GM13976 (cell line): ENCODE measurements at regions not wholly inside any gene's neighbourhood (a gene's known extent, or its start where the extent isn't known, plus 50 kb on each side); places are given as distances from the start of the nearest gene placed in this dataset.
A peak's percentile ranks its signal among the peaks of the same experiment; 100 is the strongest.

Experiments
- DNase-seq: peaks from one replicate; pipeline ENCODE4 v3.0.0; 2012; ENCODE audit warnings: low spot score
- in situ Hi-C: fragments of 300-500 bp; cut with MboI; formaldehyde crosslinking; loops from one replicate; pipeline ENCODE4 v1.12.0; 2022; ENCODE audit warnings: low sequenced_read_pairs, mixed read lengths, inconsistent platforms; ENCODE audit not compliant: unreplicated experiment
- TF ChIP-seq, protein P1 (sequence below): IDR thresholded peaks from 2 replicates; pipeline ENCODE4 v1.5.1; 2012; ENCODE audit warnings: borderline replicate concordance, mild to moderate bottlenecking; ENCODE audit not compliant: insufficient read depth; ENCODE audit errors: extremely low read depth, missing control alignments, control extremely low read depth

DNA sequence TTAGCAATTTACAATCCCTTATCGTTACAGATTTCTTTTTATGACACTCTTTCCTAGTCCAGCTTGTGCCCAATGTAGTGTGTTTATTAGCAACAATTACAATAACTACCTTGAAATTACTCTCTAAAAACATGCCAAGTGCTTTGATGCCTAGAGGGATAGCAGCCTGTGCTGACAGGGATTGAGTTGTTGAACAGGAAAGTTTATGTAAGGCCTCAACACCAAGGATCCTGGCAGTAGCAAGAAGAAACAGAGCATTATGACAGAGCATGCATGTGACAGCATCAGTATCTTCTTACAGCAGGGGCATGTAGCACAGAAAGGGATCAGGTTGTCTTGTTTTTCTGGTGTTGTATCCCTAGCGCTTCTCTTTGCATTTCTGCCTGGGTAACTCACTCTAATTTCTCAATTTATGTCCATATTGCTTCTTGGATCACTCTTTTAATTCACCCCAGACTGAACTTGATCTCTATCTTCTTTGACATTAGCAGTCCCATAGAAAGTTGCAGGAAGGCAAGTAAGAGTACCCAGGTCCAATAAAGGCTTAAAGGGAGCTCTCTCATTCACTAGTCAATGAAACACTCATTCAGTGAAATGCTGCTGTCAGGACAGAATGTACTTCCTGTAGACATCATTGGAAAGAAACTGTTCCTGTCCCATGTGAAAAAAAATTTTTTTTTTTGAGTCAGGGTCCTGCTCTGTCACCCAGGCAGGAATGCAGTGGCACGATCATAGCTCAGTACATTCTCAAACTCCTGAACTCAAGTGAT lies 220.0 kb upstream of the GRIP1 start:
- no peak for DNase-seq
- in situ Hi-C loops = no loop called here
- TF ChIP-seq, protein P1, sequence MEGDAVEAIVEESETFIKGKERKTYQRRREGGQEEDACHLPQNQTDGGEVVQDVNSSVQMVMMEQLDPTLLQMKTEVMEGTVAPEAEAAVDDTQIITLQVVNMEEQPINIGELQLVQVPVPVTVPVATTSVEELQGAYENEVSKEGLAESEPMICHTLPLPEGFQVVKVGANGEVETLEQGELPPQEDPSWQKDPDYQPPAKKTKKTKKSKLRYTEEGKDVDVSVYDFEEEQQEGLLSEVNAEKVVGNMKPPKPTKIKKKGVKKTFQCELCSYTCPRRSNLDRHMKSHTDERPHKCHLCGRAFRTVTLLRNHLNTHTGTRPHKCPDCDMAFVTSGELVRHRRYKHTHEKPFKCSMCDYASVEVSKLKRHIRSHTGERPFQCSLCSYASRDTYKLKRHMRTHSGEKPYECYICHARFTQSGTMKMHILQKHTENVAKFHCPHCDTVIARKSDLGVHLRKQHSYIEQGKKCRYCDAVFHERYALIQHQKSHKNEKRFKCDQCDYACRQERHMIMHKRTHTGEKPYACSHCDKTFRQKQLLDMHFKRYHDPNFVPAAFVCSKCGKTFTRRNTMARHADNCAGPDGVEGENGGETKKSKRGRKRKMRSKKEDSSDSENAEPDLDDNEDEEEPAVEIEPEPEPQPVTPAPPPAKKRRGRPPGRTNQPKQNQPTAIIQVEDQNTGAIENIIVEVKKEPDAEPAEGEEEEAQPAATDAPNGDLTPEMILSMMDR = no peak

DNA sequence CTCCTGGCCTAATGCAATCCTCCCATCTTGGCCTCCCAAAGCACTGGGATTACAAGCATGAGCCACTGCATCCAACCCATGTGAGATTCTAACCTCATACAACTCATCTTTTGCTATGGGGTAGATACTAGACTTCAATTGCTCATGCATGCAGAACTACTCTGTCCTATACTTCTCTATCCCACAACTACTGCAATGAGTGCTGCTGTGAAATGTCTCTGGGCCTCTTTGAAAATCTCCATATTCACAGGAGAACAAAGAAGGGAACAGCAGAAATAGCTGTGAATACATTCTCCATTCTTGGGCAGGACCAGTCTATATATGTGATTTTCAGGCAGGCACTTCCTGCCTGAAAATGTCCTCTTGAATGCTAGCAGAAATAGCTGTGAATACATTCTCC lies 220.7 kb upstream of the GRIP1 start:
- no peak for DNase-seq
- TF ChIP-seq, protein P1 = no peak
- in situ Hi-C loops = no loop called here

DNA sequence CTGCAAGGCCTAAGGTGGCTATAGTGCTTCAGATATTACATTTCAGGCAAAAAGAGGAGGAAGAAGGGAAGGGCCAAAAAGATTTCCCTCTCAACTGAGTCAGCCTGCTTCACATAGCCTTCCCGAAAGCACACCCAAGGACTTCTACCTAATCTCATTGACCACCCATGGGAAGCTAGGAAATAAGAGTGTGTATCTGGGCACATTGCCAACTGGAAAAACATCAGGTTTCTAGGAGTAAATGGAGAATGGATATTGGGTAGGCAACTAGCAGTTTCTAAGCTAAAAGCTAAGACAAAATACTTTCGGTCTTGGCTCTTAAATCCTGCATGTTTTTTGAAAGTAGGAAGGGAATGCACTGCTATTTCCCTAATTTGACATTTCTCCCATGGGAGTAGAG lies 221.7 kb upstream of the GRIP1 start:
- TF ChIP-seq, protein P1 = no peak
- no peak for DNase-seq
- in situ Hi-C loops = no loop called here

DNA sequence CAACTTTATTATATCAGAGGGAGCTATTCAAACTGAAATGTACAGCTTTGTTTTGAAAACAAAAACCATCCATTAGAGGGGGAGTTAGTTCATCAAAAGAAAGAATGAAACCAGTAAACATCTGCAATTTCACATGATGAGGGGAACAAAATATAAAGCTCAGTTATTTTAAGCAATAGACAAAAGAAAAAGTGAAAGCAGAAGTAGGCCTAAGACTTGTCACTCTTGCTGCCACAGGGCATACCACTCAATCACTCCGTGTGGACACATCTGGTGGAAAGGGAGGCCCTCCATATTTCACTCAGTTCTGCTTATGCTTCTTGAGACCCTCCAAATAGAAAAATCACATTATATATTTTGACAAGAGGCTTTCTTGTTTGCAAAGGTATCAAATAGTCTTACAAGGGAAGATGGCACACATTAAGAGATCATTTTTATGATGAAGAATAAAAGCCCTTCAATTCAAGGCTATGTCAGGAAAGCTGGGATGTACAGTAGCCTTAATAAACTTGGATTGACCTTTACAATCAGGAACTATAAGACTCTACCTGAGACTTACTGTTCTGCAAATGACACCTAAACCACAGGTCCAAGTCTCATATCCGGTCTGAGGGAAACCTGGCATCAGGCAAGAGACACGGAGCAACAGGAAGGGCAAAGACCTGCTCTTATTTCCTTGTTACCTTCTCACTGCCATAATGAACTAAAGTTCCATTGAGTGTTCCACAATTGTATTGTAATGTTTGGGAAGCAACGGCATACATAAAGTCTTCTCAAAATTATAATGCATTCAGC lies 222.5 kb upstream of the GRIP1 start:
- in situ Hi-C loops = no loop called here
- peak; percentile 39 for DNase-seq
- TF ChIP-seq, protein P1 = no peak

DNA sequence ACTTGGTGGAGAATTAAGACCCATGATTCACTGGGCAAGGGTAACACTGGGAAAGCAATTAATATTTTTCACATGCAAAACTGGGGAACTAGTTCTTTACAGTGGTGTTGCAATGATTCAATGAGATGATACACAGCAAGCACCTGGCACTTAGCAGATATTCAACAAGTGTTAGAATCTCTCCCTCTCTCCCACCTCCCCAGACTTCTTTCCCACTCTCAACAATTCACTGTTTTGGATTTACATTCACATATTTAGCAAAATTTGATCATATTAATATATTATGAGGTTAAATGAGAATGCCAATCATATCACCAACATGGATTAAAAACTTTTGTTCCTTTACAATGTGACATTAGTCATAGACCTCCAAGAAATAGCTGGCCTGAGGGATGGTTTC lies 223.1 kb upstream of the GRIP1 start:
- in situ Hi-C loops = no loop called here
- DNase-seq = no peak
- TF ChIP-seq, protein P1 = no peak

DNA sequence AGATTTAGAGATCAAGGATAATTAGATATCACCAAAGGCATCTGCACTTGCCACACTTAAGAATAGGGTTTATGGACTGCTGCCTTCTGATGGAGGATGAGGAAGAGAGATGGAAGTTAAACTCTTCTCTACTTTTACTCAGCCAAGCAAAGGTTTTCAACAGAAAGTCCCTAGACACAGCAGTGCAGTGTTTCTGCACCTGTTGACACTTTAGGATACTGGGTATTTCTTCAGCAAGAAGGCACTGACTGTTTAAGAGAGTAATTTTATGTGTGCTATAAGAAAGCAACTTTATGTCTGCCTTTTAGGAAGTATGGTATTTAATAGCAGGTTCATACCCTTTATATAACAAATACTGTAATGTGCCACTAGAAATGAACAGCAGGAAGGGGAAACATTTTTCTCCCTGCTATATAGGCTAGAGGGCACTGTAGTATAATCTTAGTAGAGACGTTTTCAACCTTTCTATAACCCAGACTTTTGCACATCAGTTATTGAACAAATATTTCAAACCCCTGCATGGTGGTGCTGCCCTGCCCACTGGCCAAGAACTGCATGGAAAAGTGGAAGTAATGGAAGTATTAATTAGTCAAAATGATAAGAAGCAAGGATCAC lies 225.0 kb upstream of the GRIP1 start:
- TF ChIP-seq, protein P1 = no peak
- in situ Hi-C loops = no loop called here
- no peak for DNase-seq
